ENCODE measurements at regions not wholly inside any gene's neighbourhood (a gene's known extent, or its start where the extent isn't known, plus 50 kb on each side); places are given as distances from the start of the nearest gene placed in this dataset.

- no peak for DNase-seq
Measured at GRCh38 chr10:130432850-130433249, 296.7 kb downstream of the GLRX3 start.

DNA sequence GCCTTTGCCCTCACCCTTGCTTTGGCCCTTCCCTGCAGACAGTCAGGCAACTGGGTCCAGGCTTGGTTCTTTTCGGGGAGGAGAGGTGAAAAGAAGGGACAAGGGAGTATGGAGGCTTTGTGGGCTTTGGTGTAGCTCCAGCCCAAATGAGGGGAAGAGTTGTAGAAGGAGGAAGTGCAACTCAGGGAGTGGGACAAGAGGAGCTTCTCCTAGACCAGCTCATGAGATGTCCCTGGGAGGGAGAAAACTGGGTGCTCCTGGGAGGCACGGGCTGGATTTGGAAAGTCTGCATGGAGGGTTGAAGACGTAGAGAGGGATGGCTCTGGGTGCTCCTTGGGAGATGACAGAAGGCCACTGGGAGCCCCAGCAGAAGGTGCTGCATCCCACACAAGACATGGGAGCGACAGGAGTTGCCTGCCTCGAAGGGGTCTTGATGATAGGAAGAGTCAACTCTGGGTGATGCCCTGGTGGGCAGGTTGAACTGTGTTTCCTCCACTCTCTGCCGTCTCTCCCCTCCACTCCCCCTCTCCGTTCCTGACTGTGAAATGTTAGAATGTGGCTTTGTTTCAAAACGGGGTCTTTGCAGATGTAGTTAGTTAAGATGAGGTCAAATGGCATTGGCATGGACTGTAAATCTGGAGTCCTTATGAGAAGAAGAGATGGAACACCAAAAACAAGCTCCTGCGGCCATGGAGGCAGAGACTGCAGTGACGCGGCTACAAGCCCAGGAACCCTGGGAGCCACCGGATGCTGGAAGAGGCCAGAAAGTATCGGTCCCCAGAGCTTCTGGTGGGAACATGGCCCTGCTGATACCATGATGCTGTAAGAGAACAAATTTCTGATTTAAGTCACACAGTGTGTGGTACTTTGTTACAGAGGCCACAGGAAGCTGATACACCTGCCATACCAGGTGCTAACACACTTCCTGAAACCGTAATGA lies 298.5 kb downstream of the GLRX3 start:
- DNase-seq: no peak

DNA sequence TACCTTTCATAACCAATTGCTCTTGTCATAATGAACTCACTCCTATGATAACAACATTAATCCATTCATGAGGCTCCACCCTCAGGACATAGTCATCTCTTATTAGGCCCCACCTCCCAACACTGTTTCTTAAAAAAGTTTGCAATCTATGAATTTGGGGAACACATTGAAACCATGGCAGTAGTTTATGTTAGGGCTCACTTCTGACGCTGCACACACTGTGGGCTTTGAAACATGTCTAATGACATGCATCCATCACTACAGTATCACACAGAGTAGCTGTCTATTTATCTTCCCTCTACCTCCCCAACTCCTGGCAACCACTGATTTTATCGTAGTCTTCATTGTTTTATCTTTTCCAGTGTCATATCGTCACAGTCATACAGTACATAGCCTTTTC lies 299.8 kb downstream of the GLRX3 start:
- no peak for DNase-seq

DNA sequence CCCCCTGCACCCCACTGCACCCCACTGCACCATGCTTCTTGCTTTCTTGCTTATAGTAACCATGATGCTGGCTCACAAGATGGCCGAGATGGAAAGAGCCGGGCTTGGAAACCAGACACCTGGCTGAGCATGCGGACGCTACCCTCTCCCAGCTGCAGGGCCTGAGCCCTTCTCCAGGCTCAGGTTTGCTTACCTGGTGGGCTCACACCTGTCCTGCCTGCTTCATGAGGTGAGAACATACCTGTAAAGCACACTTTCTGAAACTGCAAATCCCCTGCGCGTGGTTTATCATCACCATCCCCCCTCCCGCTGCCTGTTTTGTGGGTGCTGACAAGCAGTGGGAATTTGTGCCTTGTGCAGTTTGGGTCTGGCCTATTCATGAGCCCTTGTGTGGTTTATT lies 302.7 kb downstream of the GLRX3 start:
- DNase-seq: no peak

GRCh38 chr10:130439766-130440165 lies 303.6 kb downstream of the GLRX3 start:
- no peak for DNase-seq

DNA sequence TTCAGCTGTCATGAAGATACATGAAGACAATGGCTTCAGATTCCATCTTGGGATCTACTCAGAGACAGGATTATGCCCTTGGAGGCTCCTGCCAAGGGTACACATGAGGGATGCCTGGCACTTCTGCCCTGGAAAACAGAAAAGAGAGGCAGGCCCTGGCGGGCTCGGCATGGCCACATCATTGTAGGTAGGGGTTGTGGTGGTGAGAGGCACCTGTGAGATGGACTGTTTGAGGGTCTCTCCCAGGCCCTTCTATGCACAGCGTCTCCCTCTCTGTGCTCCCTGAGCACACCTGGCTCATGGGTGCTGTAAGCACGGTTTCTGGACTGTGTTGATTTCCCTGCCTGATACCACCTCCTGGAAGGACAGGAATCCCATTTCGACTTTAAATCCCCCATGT lies 304.3 kb downstream of the GLRX3 start:
- DNase-seq: no peak

DNA sequence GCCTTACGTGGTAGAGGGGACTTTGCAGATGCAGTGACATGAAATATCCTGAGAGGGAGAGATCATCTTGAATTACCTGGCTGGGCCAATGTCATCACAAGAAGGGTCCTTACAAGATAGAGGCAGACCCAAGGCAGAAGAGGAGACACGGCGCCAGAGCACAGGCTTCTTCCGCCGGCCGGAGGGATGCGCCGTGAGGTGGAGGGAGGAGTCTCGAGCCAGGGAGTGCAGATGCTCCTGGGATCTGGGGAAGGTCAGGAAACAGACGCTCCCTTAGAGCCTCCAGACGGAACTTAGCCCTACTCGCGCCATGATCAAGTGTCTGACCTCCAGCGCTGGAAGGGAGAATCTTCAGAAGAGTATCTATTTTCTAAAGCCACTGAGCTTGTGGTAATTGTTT lies 304.8 kb downstream of the GLRX3 start:
- DNase-seq: no peak

GRCh38 chr10:130443066-130443465 lies 306.9 kb downstream of the GLRX3 start:
- no peak for DNase-seq

DNA sequence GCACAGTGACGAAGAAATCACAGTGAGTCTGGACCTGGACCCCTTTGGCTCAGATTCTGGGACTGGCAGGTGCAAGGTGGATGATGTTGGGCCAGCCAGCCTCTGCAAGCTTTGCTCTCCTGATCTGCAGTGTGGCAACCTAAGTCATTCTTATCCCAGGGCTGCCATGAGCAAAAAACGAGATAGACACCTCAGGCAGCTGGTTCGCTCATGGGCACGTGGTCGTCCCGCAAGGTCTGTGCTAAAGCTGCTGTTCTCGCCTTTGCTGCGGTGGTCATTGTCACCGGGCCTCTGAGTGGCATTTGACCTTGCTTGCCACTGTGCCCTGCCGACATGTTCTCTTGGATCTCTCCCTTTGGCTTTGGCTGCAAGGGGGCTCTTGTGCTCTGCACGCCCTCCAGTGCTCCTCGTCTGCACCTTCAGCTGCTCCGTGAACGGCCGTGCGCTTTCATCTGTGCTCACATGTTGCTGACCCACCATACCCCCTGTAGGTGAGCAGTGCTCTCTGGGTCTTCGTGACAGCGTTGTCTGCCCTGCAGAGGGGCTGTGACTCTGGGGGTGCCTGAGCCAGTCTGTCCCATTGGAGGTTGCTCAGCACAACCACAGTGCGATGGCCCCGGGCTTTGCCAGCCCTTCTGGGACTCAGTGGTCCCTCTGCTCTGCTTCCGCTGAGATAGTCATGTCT lies 317.0 kb downstream of the GLRX3 start:
- no peak for DNase-seq

GRCh38 chr10:130453721-130454542 lies 317.7 kb downstream of the GLRX3 start:
- no peak for DNase-seq

DNA sequence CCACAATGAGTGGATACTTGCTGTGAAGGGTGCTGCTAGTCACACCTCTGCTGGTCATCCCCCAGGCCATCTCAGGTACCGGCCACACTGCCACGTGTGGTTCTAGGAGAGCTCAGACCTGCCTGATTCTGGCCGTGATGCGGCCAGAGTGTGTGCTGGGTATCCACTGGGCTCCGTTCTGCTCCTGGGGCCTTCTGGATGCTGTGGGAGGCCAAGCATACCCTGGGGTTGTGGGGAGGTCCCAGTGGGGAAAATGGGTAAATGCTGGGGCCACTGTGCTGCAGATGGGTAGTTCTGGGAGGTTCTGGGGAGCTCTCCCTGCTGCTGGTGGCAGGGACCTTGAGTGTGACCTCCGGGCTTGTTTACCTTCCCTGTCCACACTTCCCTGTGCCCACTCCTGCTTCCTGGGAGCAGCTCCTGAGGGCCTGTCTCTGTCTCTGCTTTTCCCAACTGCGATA lies 318.4 kb downstream of the GLRX3 start:
- no peak for DNase-seq

DNA sequence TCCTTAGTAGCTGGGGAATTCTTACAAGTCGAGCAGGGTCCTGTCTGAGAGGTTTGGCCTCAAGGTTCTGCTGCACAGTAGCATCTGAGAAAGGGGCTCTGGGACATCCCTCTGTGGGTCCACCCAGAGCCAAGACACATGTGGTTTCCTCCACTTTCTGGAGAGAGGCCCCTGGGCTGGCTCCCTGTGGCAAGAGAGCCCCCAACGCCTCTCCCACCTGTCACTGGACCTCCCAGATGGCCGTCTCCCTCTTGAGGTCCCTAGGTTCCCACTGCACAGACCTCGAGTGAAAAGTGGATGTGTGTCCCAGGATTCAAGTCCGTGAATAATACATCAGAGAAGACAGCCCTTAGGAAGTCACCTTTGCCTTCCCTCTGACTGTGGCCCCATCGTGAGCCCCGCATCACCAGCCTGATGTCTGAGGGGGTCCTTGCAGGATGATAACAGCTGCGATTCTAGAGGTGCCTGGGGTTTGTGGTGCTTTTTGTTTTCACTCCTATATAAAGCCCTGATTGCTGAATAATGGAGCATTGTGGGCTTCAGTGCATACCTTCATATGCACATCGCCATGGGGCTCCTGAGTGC lies 319.0 kb downstream of the GLRX3 start:
- no peak for DNase-seq

- no peak for DNase-seq
Measured at GRCh38 chr10:130455791-130456190, 319.6 kb downstream of the GLRX3 start.

GRCh38 chr10:130456616-130457015 lies 320.4 kb downstream of the GLRX3 start:
- no peak for DNase-seq

DNA sequence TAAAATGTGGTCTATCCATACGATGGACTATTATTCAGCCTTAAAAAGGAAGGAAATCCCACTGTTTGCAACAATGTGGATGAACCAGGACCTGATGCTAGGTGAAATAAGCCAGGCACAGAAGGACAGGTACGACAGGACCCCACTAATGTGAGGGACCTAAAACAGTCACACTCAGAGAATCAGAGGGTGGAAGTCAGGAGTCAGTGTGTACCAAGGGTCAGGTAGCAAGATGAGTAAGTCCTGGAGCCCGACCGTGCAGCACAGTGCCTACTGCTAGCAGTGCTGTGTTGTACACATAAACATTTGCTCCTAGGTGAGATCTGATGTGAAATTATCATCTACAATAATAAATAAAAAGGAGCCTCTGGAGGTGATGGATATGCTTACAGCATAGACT lies 322.3 kb downstream of the GLRX3 start:
- no peak for DNase-seq

DNA sequence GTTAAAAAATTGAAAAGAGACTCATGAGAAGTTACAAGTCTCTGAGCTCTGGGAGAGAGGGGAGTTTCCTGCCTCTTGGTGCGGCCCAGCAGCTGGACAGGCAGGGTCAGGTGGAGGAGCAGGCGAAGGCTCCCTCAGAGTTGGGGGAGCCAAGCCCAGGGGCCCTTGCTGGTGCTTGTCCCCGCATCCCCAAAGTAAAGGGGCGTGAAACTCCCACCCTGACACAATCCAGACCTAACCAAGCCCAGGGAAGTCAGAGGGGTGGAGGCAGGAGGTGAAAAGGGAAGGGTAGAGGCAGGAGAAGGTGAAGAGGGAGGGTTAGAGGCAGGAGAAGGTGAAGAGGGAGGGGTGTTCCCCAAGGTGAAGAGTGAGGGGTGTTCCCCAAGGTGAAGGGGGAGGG lies 322.8 kb downstream of the GLRX3 start:
- DNase-seq: no peak

- DNase-seq: no peak
Measured at GRCh38 chr10:130459851-130460490, 323.8 kb downstream of the GLRX3 start.

GRCh38 chr10:130461631-130462030 lies 325.4 kb downstream of the GLRX3 start:
- DNase-seq: no peak

DNA sequence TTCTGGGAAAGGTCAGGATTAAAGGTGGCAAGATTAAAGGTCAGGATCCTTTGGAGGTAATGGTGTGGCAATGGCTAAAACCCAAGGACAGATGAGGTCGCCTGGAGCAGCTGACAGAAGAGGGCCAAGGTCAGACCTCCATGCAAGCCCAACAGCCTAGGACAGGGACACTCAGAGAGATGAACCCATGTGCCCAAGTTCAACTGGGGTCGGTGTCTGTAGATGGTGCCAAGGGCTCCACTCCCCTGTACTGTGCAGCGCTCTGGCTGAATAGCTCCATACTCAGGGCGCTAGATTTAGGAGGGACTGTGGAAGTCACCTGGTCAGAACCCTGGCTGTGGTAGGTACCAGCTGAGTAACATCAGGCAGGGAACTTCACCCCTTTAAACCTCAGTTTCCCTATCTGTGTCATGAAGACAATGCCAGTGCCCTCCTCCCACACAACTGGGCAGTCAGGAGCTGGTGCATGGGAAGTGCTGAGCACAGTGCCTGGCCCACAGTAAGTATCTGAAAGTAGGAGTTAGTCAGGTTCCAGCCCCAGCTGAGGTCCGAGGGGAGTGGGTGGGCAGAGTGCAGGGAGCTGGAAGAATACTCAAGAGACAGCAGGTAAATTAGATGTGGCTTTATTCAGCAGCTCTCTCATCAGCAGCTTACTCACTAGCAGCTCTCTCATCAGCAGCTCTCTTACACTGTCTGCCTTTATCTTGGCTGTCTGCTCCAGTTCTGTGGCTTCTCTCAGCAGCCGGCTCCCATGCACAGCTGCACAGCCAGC lies 327.1 kb downstream of the GLRX3 start:
- DNase-seq: no peak

GRCh38 chr10:130463876-130464364 lies 327.7 kb downstream of the GLRX3 start:
- no peak for DNase-seq

GRCh38 chr10:130464426-130464825 lies 328.2 kb downstream of the GLRX3 start:
- DNase-seq: no peak

Measured in effector CD8-positive, alpha-beta T cell (primary cell).